SW480 (cell line): ENCODE measurements at regions not wholly inside any gene's neighbourhood (a gene's known extent, or its start where the extent isn't known, plus 50 kb on each side); places are given as distances from the start of the nearest gene placed in this dataset.

Source experiments
- DNase-seq: peaks from one replicate; pipeline ENCODE4 v3.0.0-alpha.2; 2016; ENCODE audit warnings: low spot score

GRCh38 chr6:30272032-30272431 lies 54.7 kb upstream of the TRIM39 start:
- DNase-seq: no peak

- DNase-seq: no peak
Observed at GRCh38 chr6:30267423-30267822, 54.2 kb upstream of the TRIM26 start.

- DNase-seq: no peak
Observed at GRCh38 chr6:30265594-30265993, 52.4 kb upstream of the TRIM26 start.

GRCh38 chr6:30265181-30265580 lies 52.0 kb upstream of the TRIM26 start:
- DNase-seq: no peak

DNA sequence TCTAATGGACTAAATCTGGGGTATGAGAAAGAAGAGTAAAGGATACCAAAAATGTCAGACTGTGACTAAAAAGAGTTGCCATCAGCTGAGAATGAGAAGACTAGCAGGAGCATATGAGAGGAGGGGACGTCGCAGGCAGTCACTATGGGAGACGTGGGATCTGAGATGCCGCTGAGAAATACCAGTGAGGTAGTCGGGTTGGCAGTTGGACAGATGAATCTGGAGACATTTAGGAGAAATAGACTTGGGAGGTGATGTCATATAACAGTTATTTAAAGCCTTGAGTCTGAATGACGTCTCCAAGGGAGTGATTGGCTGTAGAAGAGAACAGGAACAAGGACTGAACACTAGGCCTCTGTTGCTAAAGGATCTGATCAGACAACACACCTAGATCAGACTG lies 51.5 kb upstream of the TRIM26 start:
- no peak for DNase-seq

- DNase-seq: peak; percentile 53
Observed at GRCh38 chr6:30263734-30264133, 50.5 kb upstream of the TRIM26 start.
